ENCODE measurements at regions not wholly inside any gene's neighbourhood (a gene's known extent, or its start where the extent isn't known, plus 50 kb on each side); places are given as distances from the start of the nearest gene placed in this dataset.

DNA sequence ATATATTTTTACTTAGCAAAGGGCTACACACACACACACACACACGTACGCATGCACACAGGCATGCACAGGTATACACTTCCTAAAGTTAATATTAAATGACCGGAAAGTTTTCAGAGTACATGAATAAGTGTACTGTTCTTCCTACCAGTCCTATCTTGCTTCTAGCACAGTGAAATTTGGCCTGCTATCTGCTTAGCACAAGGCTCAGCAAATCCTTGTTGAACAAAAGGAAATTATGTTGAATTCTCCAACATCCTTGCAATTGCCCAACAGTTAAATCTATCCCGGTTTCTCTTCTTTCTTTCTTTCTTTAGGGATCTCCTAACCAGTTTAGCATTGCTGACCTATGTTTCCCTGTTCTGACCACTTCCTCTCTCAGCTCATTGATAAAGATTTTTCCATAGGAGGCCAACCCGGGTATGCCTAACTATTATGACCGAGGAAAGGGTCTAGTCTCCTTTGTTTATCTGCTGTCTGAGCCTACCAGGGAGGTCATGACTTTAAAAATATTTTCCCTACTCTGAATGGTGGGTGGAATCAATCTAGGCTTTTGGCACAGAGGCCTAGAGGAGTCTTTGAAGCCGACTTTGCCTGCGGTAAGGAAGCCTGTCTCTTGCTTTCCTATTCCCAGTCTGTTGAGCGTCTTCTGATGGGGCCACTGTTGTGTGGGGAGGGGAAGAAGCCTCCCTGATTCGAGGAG, 400.7 kb downstream of the HRH4 start:
- no peak overlapping the region for H3K27ac ChIP-seq
- FAIRE-seq: no peak

DNA sequence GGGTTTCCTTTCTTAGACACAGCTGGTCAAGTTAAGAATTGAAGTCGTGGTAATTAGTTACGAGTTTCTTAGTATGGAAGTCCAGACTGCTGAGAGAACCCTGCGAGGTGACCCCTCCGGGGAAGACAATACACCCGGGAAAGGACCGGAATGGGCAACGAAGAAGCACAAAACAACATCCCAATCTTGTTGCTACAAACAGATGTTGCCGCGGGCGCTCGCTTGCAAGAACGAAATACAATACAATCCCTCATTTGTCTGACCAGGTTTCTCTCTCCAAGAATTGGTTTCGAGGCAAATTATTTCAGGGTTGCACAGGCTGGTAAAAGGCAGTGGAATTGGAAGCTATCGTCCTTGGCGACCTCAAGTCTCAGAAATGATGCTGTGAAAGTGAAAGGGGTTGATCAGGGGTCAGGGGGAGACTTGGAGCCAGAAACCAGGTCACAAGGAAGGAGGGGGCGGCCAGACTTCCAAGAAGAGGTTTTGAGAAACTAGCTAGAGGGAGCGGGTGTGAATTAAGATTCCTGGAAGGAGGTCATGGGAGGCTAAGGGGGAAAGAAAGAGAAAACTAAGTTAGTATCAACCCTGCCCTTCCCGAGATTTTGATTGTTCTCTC, 401.9 kb downstream of the HRH4 start:
- DNase-seq: no peak
- Histone ChIP-seq H3K27ac (no peak overlapping the region), H3K27me3 (no peaks in the 10 kb centered on the region), H3K4me3 (no peak overlapping the region), H3K9me3 (no peaks in the 10 kb centered on the region), H3K4me1 (no peaks in the 10 kb centered on the region), H3K36me3 (no peaks in the 10 kb centered on the region)
- WGBS, 2 donors: 66 to 71% methylated on average over 18 of the region's 18 CpGs
- TF ChIP-seq, protein P1, sequence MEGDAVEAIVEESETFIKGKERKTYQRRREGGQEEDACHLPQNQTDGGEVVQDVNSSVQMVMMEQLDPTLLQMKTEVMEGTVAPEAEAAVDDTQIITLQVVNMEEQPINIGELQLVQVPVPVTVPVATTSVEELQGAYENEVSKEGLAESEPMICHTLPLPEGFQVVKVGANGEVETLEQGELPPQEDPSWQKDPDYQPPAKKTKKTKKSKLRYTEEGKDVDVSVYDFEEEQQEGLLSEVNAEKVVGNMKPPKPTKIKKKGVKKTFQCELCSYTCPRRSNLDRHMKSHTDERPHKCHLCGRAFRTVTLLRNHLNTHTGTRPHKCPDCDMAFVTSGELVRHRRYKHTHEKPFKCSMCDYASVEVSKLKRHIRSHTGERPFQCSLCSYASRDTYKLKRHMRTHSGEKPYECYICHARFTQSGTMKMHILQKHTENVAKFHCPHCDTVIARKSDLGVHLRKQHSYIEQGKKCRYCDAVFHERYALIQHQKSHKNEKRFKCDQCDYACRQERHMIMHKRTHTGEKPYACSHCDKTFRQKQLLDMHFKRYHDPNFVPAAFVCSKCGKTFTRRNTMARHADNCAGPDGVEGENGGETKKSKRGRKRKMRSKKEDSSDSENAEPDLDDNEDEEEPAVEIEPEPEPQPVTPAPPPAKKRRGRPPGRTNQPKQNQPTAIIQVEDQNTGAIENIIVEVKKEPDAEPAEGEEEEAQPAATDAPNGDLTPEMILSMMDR (IDR thresholded peaks at IDR 0.05): no peak
- no peak for FAIRE-seq
- no peak for ATAC-seq
- intact Hi-C loops (cut with DNase I): no loop called here

More for the DNA sequence above, 400.7 kb downstream of the HRH4 start:
- TF ChIP-seq, protein P1 (IDR thresholded peaks at IDR 0.05): no peak
- Histone ChIP-seq H3K36me3 (no peaks in the 10 kb centered on the region), H3K9me3 (no peaks in the 10 kb centered on the region), H3K27me3 (no peaks in the 10 kb centered on the region), H3K4me3 (no peak overlapping the region), H3K4me1 (no peaks in the 10 kb centered on the region)
- intact Hi-C loops (cut with DNase I): no loop called here
- WGBS, 2 donors: 49 to 60% methylated on average over 10 of the region's 10 CpGs
- no peak for ATAC-seq
- no peak for DNase-seq

DNA sequence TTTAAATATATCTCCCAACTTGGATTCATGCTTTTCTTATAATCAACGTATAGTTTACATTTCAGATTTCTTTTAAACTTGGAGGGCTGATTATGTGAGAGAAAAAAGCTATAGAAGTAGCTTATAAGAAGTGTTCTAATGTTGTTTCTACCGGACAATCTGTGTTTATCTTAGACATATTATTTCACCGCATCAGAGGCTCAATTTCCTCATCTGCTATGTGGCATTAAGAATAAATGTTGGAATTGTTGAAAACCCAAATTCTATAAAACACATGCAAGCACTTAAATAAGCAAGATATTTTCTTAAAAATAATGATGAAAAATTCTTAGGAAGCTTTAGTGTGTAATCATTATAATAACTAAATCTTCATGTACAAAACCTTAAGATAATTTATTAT, 407.9 kb downstream of the HRH4 start:
- H3K4me1 ChIP-seq: no peaks in the 10 kb centered on the region
- no peak overlapping the region for H3K27ac ChIP-seq
- no peak overlapping the region for H3K4me3 ChIP-seq
- no peaks in the 10 kb centered on the region for H3K36me3 ChIP-seq
- no peak for ATAC-seq
- H3K9me3 ChIP-seq: no peaks in the 10 kb centered on the region
- no peak for DNase-seq
- intact Hi-C loops (cut with DNase I): no loop called here
- peaks cover 0 to 3% (median 0%) of the 10 kb centered on the region in 4 donors for H3K27me3 ChIP-seq
- TF ChIP-seq, protein P1 (IDR thresholded peaks at IDR 0.05): no peak
- 62 to 68% methylated on average over 3 of the region's 3 CpGs for WGBS, 2 donors
- FAIRE-seq: no peak

DNA sequence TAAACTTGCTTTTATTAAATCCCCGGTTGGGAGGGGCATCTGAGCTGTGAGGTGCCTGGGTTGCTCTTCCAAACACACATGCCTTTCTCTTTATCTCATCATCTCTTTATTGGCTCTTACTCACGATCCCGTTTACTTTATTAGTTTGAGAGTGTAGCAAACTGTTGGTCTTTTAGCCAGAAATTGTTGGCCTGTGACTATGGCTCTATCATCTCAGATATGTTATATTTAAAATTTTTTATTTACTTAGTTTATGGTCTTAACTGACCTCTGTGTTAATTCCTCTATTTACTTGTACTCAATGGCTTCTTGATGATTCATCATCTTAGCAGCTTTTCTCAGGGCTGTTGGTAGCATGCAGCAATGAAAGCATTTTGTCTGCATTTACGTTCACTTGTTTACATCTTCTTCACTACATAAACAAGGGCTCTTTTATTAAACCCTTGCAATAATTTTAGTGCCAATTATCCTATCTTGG, 408.4 kb downstream of the HRH4 start:
- Histone ChIP-seq H3K36me3 (no peaks in the 10 kb centered on the region), H3K4me1 (no peaks in the 10 kb centered on the region), H3K9me3 (no peaks in the 10 kb centered on the region), H3K27me3 (peaks cover 0 to 3% (median 0%) of the 10 kb centered on the region in 4 donors), H3K4me3 (no peak overlapping the region), H3K27ac (no peak overlapping the region)
- FAIRE-seq: no peak
- WGBS, 2 donors: 31 to 33% methylated on average over 4 of the region's 4 CpGs
- intact Hi-C loops (cut with DNase I): no loop called here
- TF ChIP-seq, protein P1 (IDR thresholded peaks at IDR 0.05): no peak
- no peak for ATAC-seq
- DNase-seq: no peak

DNA sequence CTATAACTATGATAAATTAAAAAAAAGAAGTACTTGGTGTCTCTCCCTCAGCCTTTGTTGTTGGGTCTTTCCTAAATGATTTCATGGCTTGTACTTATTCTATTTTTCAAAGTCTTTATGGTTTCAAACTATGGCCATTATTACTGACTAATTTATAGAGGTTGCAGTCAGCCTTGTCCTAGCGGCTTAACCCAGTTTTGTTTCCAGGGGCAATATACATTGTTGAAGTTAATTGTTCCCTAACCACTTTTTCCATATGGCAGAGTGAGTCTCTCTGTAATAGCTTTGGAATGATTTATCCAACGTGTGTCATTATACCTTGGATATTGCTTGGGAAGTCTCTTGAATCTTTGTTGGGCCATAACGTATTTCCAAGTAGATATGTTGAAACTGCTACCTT, 408.8 kb downstream of the HRH4 start:
- FAIRE-seq: no peak
- no peaks in the 10 kb centered on the region for H3K36me3 ChIP-seq
- ATAC-seq: no peak
- WGBS, 2 donors: 43 to 74% methylated on average over 3 of the region's 3 CpGs
- DNase-seq: no peak
- H3K4me1 ChIP-seq: no peaks in the 10 kb centered on the region
- H3K9me3 ChIP-seq: no peaks in the 10 kb centered on the region
- peaks cover 0 to 3% (median 0%) of the 10 kb centered on the region in 4 donors for H3K27me3 ChIP-seq
- intact Hi-C loops (cut with DNase I): no loop called here
- TF ChIP-seq, protein P1 (IDR thresholded peaks at IDR 0.05): no peak
- no peak overlapping the region for H3K4me3 ChIP-seq
- no peak overlapping the region for H3K27ac ChIP-seq
